ENCODE measurements at regions not wholly inside any gene's neighbourhood (a gene's known extent, or its start where the extent isn't known, plus 50 kb on each side); places are given as distances from the start of the nearest gene placed in this dataset.

DNA sequence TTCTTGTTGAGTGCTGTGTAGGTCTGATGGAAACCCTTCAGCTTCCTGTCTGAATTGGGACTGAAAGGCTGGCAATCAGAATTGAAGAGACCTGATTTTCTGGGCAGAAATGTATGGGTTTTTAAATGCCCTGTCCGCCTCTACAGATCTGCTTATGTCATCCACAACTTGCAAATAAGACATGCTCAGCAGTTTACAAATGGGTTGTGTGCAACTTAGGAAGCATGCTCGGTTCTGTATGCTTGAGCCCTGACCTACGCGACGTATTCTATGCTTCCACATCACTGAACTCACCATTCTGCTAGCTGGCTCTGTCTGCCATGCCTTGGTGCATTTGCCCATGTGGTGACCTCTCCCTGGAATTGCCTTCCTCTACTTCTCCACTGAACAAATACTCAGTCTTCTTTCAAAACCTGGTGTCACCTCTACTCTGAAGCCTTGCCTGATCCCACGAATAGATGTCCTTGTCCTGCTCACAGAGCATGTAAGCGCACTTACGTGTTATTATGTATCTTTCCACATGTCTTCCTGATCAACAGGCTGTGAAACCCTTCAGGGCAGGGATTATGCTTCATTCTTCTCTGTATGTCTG, 194.2 kb downstream of the ERCC6L2 start:
- TF ChIP-seq, protein P1, sequence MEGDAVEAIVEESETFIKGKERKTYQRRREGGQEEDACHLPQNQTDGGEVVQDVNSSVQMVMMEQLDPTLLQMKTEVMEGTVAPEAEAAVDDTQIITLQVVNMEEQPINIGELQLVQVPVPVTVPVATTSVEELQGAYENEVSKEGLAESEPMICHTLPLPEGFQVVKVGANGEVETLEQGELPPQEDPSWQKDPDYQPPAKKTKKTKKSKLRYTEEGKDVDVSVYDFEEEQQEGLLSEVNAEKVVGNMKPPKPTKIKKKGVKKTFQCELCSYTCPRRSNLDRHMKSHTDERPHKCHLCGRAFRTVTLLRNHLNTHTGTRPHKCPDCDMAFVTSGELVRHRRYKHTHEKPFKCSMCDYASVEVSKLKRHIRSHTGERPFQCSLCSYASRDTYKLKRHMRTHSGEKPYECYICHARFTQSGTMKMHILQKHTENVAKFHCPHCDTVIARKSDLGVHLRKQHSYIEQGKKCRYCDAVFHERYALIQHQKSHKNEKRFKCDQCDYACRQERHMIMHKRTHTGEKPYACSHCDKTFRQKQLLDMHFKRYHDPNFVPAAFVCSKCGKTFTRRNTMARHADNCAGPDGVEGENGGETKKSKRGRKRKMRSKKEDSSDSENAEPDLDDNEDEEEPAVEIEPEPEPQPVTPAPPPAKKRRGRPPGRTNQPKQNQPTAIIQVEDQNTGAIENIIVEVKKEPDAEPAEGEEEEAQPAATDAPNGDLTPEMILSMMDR (IDR thresholded peaks at IDR 0.05): no peak
- no peak for TF ChIP-seq POLR2A (IDR thresholded peaks at IDR 0.05)
